KMS-11 (cell line): ENCODE measurements at regions not wholly inside any gene's neighbourhood (a gene's known extent, or its start where the extent isn't known, plus 50 kb on each side); places are given as distances from the start of the nearest gene placed in this dataset.

Experiments
- H2AFZ ChIP-seq: fragments of 200-600 bp; sonication (generic); 2 replicates; pipeline ENCODE4 v1.6.1; 2016; ENCODE audit warnings: antibody characterized with exemption, mixed run types, low read depth
- H3K27ac ChIP-seq: fragments of 200-600 bp; sonication (generic); 2 replicates; pipeline ENCODE4 v1.6.1; 2016; ENCODE audit warnings: mild to moderate bottlenecking, mixed run types
- H3K27me3 ChIP-seq: fragments of 200-600 bp; sonication (generic); 2 replicates; pipeline ENCODE4 v1.6.1; 2017; ENCODE audit warnings: mild to moderate bottlenecking, low read depth, mixed run types, moderate library complexity; ENCODE audit not compliant: insufficient read depth
- H3K36me3 ChIP-seq: fragments of 200-600 bp; sonication (generic); 2 replicates; pipeline ENCODE4 v1.6.1; 2017; ENCODE audit warnings: mild to moderate bottlenecking, mixed run types; ENCODE audit not compliant: insufficient read depth
- H3K4me1 ChIP-seq: fragments of 200-600 bp; sonication (generic); 2 replicates; pipeline ENCODE4 v1.6.1; 2016; ENCODE audit warnings: mild to moderate bottlenecking, low read depth, mixed run types; ENCODE audit not compliant: poor library complexity, severe bottlenecking
- H3K4me2 ChIP-seq: fragments of 200-600 bp; sonication (generic); 2 replicates; pipeline ENCODE4 v1.7.0; 2016; ENCODE audit warnings: mild to moderate bottlenecking, mixed run types
- H3K4me3 ChIP-seq: fragments of 200-600 bp; sonication (generic); IDR thresholded peaks from 2 replicates; pipeline ENCODE4 v1.6.1; 2017; ENCODE audit warnings: low read depth, low read length, mixed read lengths; ENCODE audit not compliant: insufficient read depth
- H3K79me2 ChIP-seq: fragments of 200-600 bp; sonication (generic); 2 replicates; pipeline ENCODE4 v1.6.1; 2016; ENCODE audit warnings: low read depth, mixed run types; ENCODE audit not compliant: insufficient read depth
- H3K9ac ChIP-seq: fragments of 200-600 bp; sonication (generic); 2 replicates; pipeline ENCODE4 v1.6.1; 2016; ENCODE audit warnings: mild to moderate bottlenecking, mixed run types
- H4K20me1 ChIP-seq: fragments of 200-600 bp; sonication (generic); 2 replicates; pipeline ENCODE4 v1.6.1; 2016; ENCODE audit warnings: mild to moderate bottlenecking, mixed run types; ENCODE audit not compliant: insufficient read depth
- TF ChIP-seq, protein P1 (sequence below): fragments of 200-600 bp; sonication (generic); conservative IDR thresholded peaks from 2 replicates; pipeline ENCODE4 v1.6.1; 2017; ENCODE audit warnings: low read depth, mild to moderate bottlenecking, antibody characterized with exemption, low read length, moderate library complexity, mixed read lengths

DNA sequence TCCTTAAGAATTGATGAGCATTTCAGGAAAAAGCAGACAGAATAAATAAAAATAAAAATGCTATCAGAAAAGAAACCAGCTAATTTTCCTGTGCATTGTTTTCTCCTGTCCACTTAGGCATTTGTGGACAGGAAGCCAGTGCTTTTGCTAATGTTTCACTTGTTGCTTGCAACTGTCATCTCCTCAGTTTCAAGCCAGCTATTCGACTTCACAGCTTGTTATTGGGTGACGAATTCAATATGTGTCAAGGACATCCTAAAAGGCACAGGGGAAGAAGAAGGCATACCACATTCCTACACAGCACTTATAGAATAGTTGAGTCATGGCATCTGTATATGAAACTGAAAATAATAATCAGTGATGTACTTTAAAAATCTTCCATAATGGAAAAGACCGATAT is 530.6 kb upstream of the KIRREL3 start:
- Histone ChIP-seq H3K4me2 (no peak overlapping the region), H3K27ac (no peak overlapping the region), H4K20me1 (no peaks in the 10 kb centered on the region), H3K27me3 (no peaks in the 10 kb centered on the region), H2AFZ (no peak overlapping the region), H3K79me2 (no peaks in the 10 kb centered on the region), H3K9ac (no peak overlapping the region), H3K4me3 (no peak overlapping the region), H3K36me3 (no peaks in the 10 kb centered on the region), H3K4me1 (no peaks in the 10 kb centered on the region)
- TF ChIP-seq, protein P1, sequence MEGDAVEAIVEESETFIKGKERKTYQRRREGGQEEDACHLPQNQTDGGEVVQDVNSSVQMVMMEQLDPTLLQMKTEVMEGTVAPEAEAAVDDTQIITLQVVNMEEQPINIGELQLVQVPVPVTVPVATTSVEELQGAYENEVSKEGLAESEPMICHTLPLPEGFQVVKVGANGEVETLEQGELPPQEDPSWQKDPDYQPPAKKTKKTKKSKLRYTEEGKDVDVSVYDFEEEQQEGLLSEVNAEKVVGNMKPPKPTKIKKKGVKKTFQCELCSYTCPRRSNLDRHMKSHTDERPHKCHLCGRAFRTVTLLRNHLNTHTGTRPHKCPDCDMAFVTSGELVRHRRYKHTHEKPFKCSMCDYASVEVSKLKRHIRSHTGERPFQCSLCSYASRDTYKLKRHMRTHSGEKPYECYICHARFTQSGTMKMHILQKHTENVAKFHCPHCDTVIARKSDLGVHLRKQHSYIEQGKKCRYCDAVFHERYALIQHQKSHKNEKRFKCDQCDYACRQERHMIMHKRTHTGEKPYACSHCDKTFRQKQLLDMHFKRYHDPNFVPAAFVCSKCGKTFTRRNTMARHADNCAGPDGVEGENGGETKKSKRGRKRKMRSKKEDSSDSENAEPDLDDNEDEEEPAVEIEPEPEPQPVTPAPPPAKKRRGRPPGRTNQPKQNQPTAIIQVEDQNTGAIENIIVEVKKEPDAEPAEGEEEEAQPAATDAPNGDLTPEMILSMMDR = no peak

DNA sequence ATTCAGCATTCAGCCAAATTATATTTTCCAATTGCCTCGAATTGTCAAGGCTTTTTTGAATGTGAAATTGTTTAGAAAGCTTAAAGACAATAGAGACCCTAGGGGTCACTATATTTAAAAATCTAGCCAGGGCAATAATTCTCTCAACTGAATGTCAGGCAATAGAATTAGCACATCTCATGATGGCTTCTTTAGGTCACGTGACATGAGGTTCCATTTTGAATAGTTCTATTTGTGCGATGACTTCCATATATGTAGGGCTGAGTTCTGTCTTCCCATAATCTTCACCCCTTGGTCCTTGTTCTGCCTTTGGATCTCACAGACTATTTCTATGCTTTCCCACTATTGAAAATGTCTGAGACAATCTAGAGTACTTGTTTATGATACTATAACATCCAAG is 527.7 kb upstream of the KIRREL3 start:
- Histone ChIP-seq H4K20me1 (no peaks in the 10 kb centered on the region), H3K9ac (no peak overlapping the region), H3K27me3 (no peaks in the 10 kb centered on the region), H3K27ac (no peak overlapping the region), H3K4me1 (no peaks in the 10 kb centered on the region), H3K4me3 (no peak overlapping the region), H3K36me3 (no peaks in the 10 kb centered on the region), H2AFZ (no peak overlapping the region), H3K4me2 (no peak overlapping the region), H3K79me2 (no peaks in the 10 kb centered on the region)
- TF ChIP-seq, protein P1 = no peak

DNA sequence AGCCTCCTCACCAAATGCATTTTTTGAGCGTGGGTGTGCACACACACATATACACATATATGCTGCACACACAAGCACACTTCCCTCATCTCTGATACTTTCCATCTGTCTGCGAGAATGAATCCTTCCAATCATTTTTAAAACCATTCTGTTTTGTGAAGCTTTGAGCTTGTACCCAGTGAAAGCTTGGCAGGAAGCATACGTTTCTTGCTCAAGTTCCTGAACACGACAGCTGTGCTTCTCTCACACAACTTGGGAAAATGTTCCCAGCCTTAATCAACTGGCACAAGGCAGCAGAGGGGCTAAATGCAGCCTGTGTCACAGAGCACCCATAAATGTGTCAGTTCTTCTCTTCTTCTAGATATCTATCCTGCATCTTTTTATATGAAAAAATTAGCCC is 524.0 kb upstream of the KIRREL3 start:
- no peak overlapping the region for H3K4me2 ChIP-seq
- no peaks in the 10 kb centered on the region for H4K20me1 ChIP-seq
- no peak overlapping the region for H3K27ac ChIP-seq
- H3K9ac ChIP-seq = no peak overlapping the region
- no peaks in the 10 kb centered on the region for H3K4me1 ChIP-seq
- no peaks in the 10 kb centered on the region for H3K79me2 ChIP-seq
- H2AFZ ChIP-seq = no peak overlapping the region
- TF ChIP-seq, protein P1 = no peak
- no peak overlapping the region for H3K4me3 ChIP-seq
- H3K27me3 ChIP-seq = no peaks in the 10 kb centered on the region
- H3K36me3 ChIP-seq = no peaks in the 10 kb centered on the region

DNA sequence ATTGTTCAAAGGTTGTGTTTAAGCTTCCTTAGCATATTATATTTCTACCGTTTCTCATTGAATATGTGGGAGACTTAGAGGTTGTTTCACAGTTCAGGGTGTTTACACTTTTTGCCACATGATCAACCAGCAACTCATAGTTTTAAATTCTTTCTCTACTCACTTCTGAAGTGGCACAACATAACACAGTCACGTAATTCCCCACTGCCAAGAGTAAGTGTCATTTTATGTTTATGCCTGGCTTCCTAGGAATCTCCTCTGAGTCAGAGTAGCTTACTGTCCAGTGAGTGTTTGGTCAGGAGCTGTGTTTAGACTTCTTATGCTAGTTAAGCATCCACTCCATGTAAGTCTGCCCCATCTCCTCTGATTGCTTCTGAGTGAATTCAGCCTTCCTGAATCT is 520.8 kb upstream of the KIRREL3 start:
- H2AFZ ChIP-seq = no peak overlapping the region
- H3K4me3 ChIP-seq = no peak overlapping the region
- no peaks in the 10 kb centered on the region for H4K20me1 ChIP-seq
- no peaks in the 10 kb centered on the region for H3K4me1 ChIP-seq
- H3K27me3 ChIP-seq = no peaks in the 10 kb centered on the region
- no peaks in the 10 kb centered on the region for H3K36me3 ChIP-seq
- TF ChIP-seq, protein P1 = no peak
- H3K79me2 ChIP-seq = no peaks in the 10 kb centered on the region
- no peak overlapping the region for H3K9ac ChIP-seq
- no peak overlapping the region for H3K27ac ChIP-seq
- no peak overlapping the region for H3K4me2 ChIP-seq

DNA sequence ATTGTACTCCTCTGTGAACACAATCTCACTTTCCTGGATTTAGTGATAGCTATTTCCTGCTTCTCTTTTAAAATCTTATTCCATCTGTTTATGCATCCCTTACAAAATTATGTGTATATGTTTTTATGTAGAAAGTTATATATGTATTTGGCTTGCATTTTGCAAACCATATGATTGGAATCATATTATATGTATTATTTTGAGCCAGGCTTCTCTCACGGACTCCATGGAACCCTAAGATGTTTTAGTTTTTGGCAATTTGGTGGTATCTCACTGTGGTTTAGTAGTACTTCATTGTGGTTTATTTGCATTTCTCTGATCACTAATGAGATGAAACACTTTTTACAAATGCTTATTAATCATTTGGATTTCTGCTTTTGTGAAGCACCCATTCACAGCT is 507.3 kb upstream of the KIRREL3 start:
- Histone ChIP-seq H3K4me3 (no peak overlapping the region), H4K20me1 (no peaks in the 10 kb centered on the region), H3K27ac (no peak overlapping the region), H3K79me2 (no peaks in the 10 kb centered on the region), H2AFZ (no peak overlapping the region), H3K27me3 (no peaks in the 10 kb centered on the region), H3K36me3 (no peaks in the 10 kb centered on the region), H3K4me2 (no peak overlapping the region), H3K9ac (no peak overlapping the region), H3K4me1 (no peaks in the 10 kb centered on the region)
- TF ChIP-seq, protein P1 = no peak
